ENCODE measurements at regions not wholly inside any gene's neighbourhood (a gene's known extent, or its start where the extent isn't known, plus 50 kb on each side); places are given as distances from the start of the nearest gene placed in this dataset.
"Not testable (repeated sequence)": the region's sequence is repeated elsewhere in the genome, so short reads cannot be mapped to it uniquely, and the experiment has no call there.

DNA sequence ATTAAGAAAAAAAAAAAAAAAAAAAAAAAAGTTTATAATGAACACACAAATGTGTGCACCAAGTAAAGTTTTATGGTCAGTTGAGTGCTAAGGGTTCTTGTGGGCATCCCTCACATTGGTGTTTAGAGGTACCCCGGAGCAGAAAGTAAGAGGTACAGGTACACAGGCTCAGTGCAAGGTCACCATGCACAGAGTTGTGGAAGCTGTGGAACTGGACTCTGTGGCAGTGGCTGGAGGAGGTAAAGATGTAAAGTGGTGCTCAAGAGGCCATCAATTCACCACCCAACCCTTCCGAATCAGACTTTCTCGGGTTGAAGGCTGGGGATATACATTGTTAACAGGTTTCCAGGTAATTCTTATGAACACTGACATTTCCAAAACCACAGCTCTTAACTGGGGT lies 83.6 kb upstream of the FOXN2 start:
- intact Hi-C loops (cut with DNase I; ENCODE audit: low total_unique reads): no loop called here
- Histone ChIP-seq H3K27me3 (no peaks in the 10 kb centered on the region), H3K27ac (no peak overlapping the region), H3K4me1 (no peaks in the 10 kb centered on the region), H3K36me3 (no peaks in the 10 kb centered on the region), H3K9me3 (no peaks in the 10 kb centered on the region), H3K4me3 (no peak overlapping the region)
- no peak for TF ChIP-seq POLR2AphosphoS5 (IDR thresholded peaks at IDR 0.05)
- TF ChIP-seq, protein P1, sequence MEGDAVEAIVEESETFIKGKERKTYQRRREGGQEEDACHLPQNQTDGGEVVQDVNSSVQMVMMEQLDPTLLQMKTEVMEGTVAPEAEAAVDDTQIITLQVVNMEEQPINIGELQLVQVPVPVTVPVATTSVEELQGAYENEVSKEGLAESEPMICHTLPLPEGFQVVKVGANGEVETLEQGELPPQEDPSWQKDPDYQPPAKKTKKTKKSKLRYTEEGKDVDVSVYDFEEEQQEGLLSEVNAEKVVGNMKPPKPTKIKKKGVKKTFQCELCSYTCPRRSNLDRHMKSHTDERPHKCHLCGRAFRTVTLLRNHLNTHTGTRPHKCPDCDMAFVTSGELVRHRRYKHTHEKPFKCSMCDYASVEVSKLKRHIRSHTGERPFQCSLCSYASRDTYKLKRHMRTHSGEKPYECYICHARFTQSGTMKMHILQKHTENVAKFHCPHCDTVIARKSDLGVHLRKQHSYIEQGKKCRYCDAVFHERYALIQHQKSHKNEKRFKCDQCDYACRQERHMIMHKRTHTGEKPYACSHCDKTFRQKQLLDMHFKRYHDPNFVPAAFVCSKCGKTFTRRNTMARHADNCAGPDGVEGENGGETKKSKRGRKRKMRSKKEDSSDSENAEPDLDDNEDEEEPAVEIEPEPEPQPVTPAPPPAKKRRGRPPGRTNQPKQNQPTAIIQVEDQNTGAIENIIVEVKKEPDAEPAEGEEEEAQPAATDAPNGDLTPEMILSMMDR (IDR thresholded peaks at IDR 0.05): no peak
- TF ChIP-seq EP300 (IDR thresholded peaks at IDR 0.05; ENCODE audit: low read depth): no peak
- no peak for TF ChIP-seq POLR2A (IDR thresholded peaks at IDR 0.05)
- DNase-seq: no peak
- in situ Hi-C loops (cut with MboI; ENCODE audit: low pct_ligation_motif_present in 1 of 4, low pct_unique_long_range_greater_than_20kb in 1 of 4, low sequenced_read_pairs in 3 of 4): no loop called here
- 95 to 96% methylated on average over 2 to 3 of the region's 3 CpGs for WGBS, 2 donors (ENCODE audit: low coverage in 1 of 2)

DNA sequence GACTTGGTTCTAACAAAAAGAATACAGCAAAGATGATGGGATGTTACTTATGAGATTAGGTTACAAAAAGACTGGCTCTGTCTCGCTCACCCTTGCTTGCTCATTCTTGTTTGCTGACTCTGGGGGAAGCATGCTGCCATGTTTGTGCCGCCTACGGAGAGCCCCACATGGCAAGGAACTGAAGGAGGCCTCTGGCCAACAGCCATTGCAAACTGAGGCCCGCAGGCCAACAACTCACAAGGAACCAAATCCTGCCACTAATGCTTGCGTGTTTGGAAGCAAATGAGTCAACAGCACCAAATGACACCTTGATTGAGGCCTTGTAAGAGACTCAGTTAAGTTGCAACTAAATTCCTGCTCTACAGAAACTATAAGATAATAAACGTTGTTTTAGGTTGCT lies 82.1 kb upstream of the FOXN2 start:
- TF ChIP-seq EP300 (IDR thresholded peaks at IDR 0.05; ENCODE audit: low read depth) (no peak), POLR2A (IDR thresholded peaks at IDR 0.05) (no peak), POLR2AphosphoS5 (IDR thresholded peaks at IDR 0.05) (no peak)
- TF ChIP-seq, protein P1 (IDR thresholded peaks at IDR 0.05): no peak
- Histone ChIP-seq H3K4me1 (peaks cover 0 to 4% (median 0%) of the 10 kb centered on the region in 4 donors), H3K9me3 (no peaks in the 10 kb centered on the region), H3K27me3 (no peaks in the 10 kb centered on the region), H3K27ac (no peak overlapping the region), H3K4me3 (no peak overlapping the region), H3K36me3 (no peaks in the 10 kb centered on the region)
- no peak for DNase-seq
- in situ Hi-C loops (cut with MboI; ENCODE audit: low pct_ligation_motif_present in 1 of 4, low pct_unique_long_range_greater_than_20kb in 1 of 4, low sequenced_read_pairs in 3 of 4) (no loop called here), intact Hi-C loops (cut with DNase I; ENCODE audit: low total_unique reads) (no loop called here)
- 82 to 96% methylated on average over 5 to 6 of the region's 6 CpGs for WGBS, 2 donors (ENCODE audit: low coverage in 1 of 2)

DNA sequence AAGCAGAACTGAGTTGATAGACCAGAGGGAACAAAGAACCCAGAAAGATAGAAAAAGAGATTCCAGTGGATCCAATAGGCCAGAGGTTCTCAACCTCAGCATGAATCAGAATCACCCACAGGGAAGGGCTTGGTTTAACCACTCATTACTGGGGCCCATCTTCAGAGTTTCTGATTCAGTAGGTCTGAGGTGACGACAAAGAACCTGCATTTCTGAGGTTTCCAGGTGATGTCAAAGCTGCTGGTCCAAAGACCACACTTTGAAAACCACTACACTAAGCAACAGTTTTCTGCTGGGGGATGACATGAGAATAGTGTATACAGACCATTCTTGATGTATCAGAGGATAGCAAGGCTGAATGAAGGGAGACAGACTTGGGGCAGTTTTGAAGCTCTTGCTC lies 81.5 kb upstream of the FOXN2 start:
- no peak overlapping the region for H3K4me3 ChIP-seq
- TF ChIP-seq POLR2AphosphoS5 (IDR thresholded peaks at IDR 0.05) (no peak), POLR2A (IDR thresholded peaks at IDR 0.05) (no peak), EP300 (IDR thresholded peaks at IDR 0.05; ENCODE audit: low read depth) (no peak)
- TF ChIP-seq, protein P1 (IDR thresholded peaks at IDR 0.05): no peak
- no peaks in the 10 kb centered on the region for H3K36me3 ChIP-seq
- intact Hi-C loops (cut with DNase I; ENCODE audit: low total_unique reads): no loop called here
- H3K9me3 ChIP-seq: no peaks in the 10 kb centered on the region
- H3K27me3 ChIP-seq: no peaks in the 10 kb centered on the region
- H3K27ac ChIP-seq: no peak overlapping the region
- 88% methylated on average over 1 of the region's 1 CpG; no CpG with 5 or more reads in 1 of the 2 donors for WGBS, 2 donors (ENCODE audit: low coverage in 1 of 2)
- peaks cover 0 to 4% (median 0%) of the 10 kb centered on the region in 4 donors for H3K4me1 ChIP-seq
- no peak for DNase-seq
- in situ Hi-C loops (cut with MboI; ENCODE audit: low pct_ligation_motif_present in 1 of 4, low pct_unique_long_range_greater_than_20kb in 1 of 4, low sequenced_read_pairs in 3 of 4): no loop called here

DNA sequence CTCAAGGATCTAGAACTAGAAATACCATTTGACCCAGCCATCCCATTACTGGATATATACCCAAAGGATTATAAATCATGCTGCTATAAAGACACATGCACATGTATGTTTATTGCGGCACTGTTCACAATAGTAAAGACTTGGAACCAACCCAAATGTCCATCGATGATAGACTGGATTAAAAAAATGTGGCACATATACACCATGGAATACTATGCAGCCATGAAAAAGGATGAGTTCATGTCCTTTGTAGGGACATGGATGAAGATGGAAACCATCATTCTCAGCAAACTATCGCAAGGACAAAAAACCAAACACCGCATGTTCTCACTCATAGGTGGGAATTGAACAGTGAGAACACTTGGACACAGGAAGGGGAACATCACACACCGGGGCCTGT lies 80.7 kb upstream of the FOXN2 start:
- H3K9me3 ChIP-seq; H3K27ac ChIP-seq; H3K27me3 ChIP-seq; intact Hi-C loops (cut with DNase I; ENCODE audit: low total_unique reads); H3K4me3 ChIP-seq; H3K4me1 ChIP-seq; H3K36me3 ChIP-seq; DNase-seq; in situ Hi-C loops (cut with MboI; ENCODE audit: low pct_ligation_motif_present in 1 of 4, low pct_unique_long_range_greater_than_20kb in 1 of 4, low sequenced_read_pairs in 3 of 4): not testable (repeated sequence)
- 92 to 95% methylated on average over 3 to 4 of the region's 5 CpGs for WGBS, 2 donors (ENCODE audit: low coverage in 1 of 2)

DNA sequence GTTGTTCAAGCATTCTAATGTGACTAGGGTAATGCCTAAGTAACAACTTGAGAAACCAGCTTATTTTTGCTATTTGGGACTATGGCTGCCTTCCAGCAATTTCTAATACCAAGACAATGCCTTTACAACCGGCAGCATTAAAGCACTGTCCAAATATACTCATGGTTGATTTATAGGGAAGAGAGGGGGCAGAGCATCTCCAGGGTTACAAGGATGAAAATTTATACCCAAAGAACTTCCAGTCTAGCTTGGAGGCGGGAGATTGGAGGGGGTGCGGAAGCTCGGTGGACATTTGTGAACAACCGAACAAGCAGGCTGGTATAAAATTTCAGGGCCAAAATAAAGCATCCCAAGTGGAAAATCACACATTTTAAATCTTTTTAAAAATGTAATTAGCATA lies 79.4 kb upstream of the FOXN2 start:
- intact Hi-C loops (cut with DNase I; ENCODE audit: low total_unique reads): no loop called here
- in situ Hi-C loops (cut with MboI; ENCODE audit: low pct_ligation_motif_present in 1 of 4, low pct_unique_long_range_greater_than_20kb in 1 of 4, low sequenced_read_pairs in 3 of 4): no loop called here
- Histone ChIP-seq H3K4me3 (no peak overlapping the region), H3K9me3 (no peaks in the 10 kb centered on the region), H3K4me1 (peaks cover 0 to 4% (median 0%) of the 10 kb centered on the region in 4 donors), H3K27me3 (no peaks in the 10 kb centered on the region), H3K36me3 (no peaks in the 10 kb centered on the region), H3K27ac (no peak overlapping the region)
- DNase-seq: no peak
- 75 to 89% methylated on average over 5 of the region's 5 CpGs for WGBS, 2 donors (ENCODE audit: low coverage in 1 of 2)
- TF ChIP-seq, protein P1 (IDR thresholded peaks at IDR 0.05): no peak
- TF ChIP-seq POLR2A (IDR thresholded peaks at IDR 0.05) (no peak), EP300 (IDR thresholded peaks at IDR 0.05; ENCODE audit: low read depth) (no peak), POLR2AphosphoS5 (IDR thresholded peaks at IDR 0.05) (no peak)
